Astrocyte of the cerebellum (primary cell): ENCODE measurements at regions not wholly inside any gene's neighbourhood (a gene's known extent, or its start where the extent isn't known, plus 50 kb on each side); places are given as distances from the start of the nearest gene placed in this dataset.

Source experiments
- DNase-seq: peaks from one replicate; pipeline ENCODE4 v3.0.0-alpha.2; 2011; ENCODE audit warnings: low read depth
- H3K4me3 ChIP-seq: 2 replicates; pipeline ENCODE4 v1.5.1; 2011; ENCODE audit warnings: mild to moderate bottlenecking, low read depth, low read length, moderate library complexity
- in situ Hi-C: cut with HindIII; loops from 2 replicates; pipeline ENCODE4 v1.10.0; 2017; ENCODE audit warnings: low sequenced_read_pairs
- TF ChIP-seq, protein P1 (sequence below): IDR thresholded peaks from 2 replicates; pipeline ENCODE4 v1.5.1; 2012; ENCODE audit warnings: low read length, low read depth, moderate library complexity, mild to moderate bottlenecking; ENCODE audit errors: missing control alignments

DNA sequence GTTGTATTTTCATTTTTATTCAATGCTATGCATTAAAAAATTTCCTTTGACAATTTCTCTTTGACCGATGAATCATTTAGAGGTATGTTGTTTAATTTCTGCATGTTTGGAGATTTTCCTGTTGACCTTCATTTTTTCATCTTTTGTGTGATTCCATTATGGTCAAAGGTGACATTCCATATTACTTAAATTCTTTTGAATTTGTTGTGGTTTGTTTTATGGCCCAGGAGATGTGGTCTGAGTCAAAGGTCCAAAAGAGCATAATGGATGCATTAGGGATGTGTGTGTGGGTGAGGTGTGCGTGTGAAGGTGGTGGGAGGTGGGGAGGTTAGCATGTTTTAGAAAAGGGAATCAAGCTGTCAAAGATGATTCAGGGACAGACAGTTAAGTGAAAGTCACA lies 76.0 kb upstream of the GIMD1 start:
- TF ChIP-seq, protein P1, sequence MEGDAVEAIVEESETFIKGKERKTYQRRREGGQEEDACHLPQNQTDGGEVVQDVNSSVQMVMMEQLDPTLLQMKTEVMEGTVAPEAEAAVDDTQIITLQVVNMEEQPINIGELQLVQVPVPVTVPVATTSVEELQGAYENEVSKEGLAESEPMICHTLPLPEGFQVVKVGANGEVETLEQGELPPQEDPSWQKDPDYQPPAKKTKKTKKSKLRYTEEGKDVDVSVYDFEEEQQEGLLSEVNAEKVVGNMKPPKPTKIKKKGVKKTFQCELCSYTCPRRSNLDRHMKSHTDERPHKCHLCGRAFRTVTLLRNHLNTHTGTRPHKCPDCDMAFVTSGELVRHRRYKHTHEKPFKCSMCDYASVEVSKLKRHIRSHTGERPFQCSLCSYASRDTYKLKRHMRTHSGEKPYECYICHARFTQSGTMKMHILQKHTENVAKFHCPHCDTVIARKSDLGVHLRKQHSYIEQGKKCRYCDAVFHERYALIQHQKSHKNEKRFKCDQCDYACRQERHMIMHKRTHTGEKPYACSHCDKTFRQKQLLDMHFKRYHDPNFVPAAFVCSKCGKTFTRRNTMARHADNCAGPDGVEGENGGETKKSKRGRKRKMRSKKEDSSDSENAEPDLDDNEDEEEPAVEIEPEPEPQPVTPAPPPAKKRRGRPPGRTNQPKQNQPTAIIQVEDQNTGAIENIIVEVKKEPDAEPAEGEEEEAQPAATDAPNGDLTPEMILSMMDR = no peak
- in situ Hi-C loops = no loop called here
- no peak overlapping the region for H3K4me3 ChIP-seq
- peak; percentile 77 for DNase-seq

DNA sequence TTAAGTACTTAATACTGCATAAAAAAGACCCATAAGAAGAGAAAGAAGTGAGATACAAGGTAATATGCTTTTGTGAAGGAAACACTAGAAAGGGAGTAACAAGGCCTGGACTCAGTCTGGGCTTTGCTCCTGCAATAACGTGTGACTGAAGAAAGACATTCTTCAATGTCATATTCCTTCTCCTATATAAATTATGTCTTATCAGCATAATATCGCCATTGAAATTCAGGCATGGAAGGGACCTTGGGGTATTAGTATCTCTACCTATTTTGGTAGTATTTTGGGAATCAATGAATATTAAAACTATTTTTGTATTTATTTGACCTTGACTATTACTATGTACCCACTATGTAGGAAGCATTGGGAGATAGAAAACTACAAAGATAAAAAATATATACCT lies 62.2 kb upstream of the GIMD1 start:
- DNase-seq = no peak
- in situ Hi-C loops = no loop called here
- TF ChIP-seq, protein P1 = no peak
- H3K4me3 ChIP-seq = no peak overlapping the region

DNA sequence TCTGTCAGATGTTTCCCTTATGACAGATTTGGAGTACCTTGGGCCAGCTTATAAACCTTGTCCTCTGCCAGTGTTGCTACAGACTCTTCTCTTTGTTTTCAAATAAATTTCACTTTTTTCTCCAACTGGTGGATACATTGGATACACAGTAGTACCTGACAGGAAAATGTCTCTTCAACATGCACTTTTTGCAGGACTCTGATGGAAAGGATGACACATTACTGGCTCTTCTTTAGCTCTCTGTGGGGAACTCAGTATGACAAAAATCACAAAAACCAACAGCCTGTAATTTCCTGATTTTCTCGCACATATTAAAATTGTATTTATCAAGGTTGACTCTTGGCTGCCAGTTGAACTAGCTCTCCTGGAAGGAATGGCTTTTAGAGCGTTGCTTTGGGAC lies 61.3 kb upstream of the GIMD1 start:
- no peak for DNase-seq
- in situ Hi-C loops = no loop called here
- TF ChIP-seq, protein P1 = no peak

DNA sequence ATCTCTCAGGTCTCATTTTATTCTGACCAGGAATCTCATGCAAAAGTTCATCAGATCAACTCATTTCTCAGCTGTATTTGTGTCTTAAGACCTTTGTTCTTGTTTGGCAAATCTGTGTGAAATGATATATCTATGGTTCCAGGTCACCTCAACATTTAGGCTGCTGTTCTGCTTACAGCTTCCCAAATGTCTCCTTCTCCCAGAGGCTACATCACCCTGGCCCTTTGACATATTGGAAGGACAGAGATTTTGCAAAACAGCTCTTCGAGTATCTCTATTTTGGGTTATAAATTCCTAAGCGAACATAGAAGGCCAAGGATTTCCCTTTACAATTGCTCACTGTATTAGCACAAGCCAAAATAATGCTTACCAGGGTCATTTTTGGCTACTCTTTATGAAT lies 57.5 kb upstream of the GIMD1 start:
- no peak overlapping the region for H3K4me3 ChIP-seq
- TF ChIP-seq, protein P1 = no peak
- no peak for DNase-seq
- in situ Hi-C loops = no loop called here

More for the DNA sequence above, 61.3 kb upstream of the GIMD1 start:
- no peak overlapping the region for H3K4me3 ChIP-seq

DNA sequence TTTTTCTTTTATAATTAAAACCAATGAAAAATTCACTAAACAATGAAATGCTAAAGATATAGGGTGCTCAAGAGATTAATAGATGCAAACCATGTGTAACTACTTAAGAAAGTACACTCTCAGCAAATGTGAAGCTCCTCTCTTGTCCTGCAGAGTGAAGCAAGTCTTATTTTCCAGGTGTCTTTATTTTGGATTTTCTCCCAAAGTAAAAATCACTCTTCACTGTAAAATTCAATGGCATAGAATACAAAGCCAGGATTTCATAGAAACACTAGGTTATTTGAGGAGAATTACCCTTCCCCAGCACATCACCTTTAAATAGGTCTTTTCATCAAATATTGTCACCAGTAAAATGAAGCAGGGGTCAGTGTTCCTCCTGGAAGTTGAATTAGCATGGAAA lies 57.0 kb upstream of the GIMD1 start:
- no peak overlapping the region for H3K4me3 ChIP-seq
- TF ChIP-seq, protein P1 = no peak
- in situ Hi-C loops = no loop called here
- DNase-seq = no peak

DNA sequence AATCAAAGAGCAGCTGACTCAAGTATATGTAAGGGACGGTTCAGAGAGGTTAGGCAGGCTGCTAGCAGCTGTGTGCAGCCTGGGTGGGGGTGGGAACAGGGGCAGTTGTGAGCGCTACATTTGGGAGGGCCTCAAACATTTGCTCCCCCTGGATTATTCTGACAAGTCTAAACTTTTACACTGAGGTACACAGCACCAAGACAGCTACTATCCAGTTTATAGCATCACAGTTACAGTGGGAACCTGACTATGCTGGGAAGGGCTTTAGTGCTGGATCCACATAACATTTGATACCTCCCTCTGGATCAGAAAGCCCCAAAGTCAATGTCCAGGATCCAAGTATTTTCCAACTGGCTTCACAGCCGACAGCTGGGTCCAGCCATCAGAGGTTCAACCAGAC lies 55.8 kb upstream of the GIMD1 start:
- TF ChIP-seq, protein P1 = no peak
- in situ Hi-C loops = no loop called here
- H3K4me3 ChIP-seq = no peak overlapping the region
- no peak for DNase-seq

DNA sequence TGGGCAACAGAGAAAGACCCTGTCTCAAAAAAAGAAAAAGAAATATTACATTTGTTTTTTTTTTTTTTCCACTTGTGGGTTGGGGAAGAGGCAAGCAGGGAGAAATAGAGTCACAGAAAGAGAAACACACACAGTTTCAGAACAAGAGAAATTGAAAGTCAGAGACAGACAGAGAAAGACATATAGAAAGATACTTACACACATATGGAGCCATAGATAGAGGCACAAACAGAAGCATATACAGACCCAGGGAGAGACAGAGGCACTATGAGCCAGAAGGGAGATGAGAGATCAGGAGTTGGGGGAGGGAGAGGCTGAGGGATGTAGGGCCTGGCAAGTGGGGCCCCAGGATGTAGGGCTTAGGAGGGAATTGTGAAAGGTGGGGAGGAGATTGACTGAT lies 55.2 kb upstream of the GIMD1 start:
- DNase-seq = no peak
- no peak overlapping the region for H3K4me3 ChIP-seq
- TF ChIP-seq, protein P1 = no peak
- in situ Hi-C loops = no loop called here
